Panc1 (cell line): ENCODE measurements at regions not wholly inside any gene's neighbourhood (a gene's known extent, or its start where the extent isn't known, plus 50 kb on each side); places are given as distances from the start of the nearest gene placed in this dataset.

Experiments
- ATAC-seq: fragments of 200-7000 bp; cut with Tn5 transposase; 2 replicates; pipeline ENCODE4 v1.9.1; 2020; ENCODE audit warnings: mild to moderate bottlenecking, moderate library complexity
- BruUV-seq: library from RNA; stranded (reverse); fragments of 400-500 nt; replicated peaks from 2 replicates; lab custom pipeline; 2021; lab: Mats Ljungman, UMichigan
- CTCF ChIA-PET: fragments of 300-600 bp; sonication (Branson Sonifier 250); formaldehyde crosslinking; loops from one replicate; lab custom pipeline; 2022; ENCODE audit warnings: antibody characterized with exemption; lab: Charles Lee
- POLR2A ChIA-PET: fragments of 300-600 bp; sonication (Branson Sonifier 250); formaldehyde crosslinking; loops from one replicate; lab custom pipeline; 2022; ENCODE audit warnings: antibody characterized with exemption; lab: Charles Lee
- DNase-seq: peaks from one replicate; pipeline ENCODE4 v3.0.0-alpha.2; 2010; ENCODE audit warnings: low read depth, low spot score
- H3K27ac ChIP-seq: 2 replicates; pipeline ENCODE4 v1.5.1; 2011; ENCODE audit warnings: mild to moderate bottlenecking, low read length, inconsistent platforms
- H3K27me3 ChIP-seq: fragments of 200-500 bp; sonication (Bioruptor generic); 2 replicates; pipeline ENCODE4 v1.6.0; 2014; ENCODE audit warnings: low read length, inconsistent platforms; ENCODE audit not compliant: control insufficient read depth, insufficient read depth
- H3K36me3 ChIP-seq: fragments of 200-500 bp; sonication (Bioruptor generic); 2 replicates; pipeline ENCODE4 v1.5.1; 2014; ENCODE audit warnings: inconsistent platforms, mild to moderate bottlenecking, low read length, moderate library complexity; ENCODE audit not compliant: control insufficient read depth, insufficient read depth
- H3K4me1 ChIP-seq: 2 replicates; pipeline ENCODE4 v1.5.1; 2011; ENCODE audit warnings: inconsistent platforms, mild to moderate bottlenecking, low read length, moderate library complexity; ENCODE audit not compliant: control insufficient read depth, insufficient read depth
- H3K4me3 ChIP-seq, 2 experiments: 2 replicates each; pipeline ENCODE4 v1.5.1; 2011 to 2012; ENCODE audit warnings: low read depth in 2 of 2, low read length in 2 of 2, mild to moderate bottlenecking in 2 of 2, inconsistent platforms in 1 of 2, moderate library complexity in 1 of 2
- H3K9me3 ChIP-seq: fragments of 200-500 bp; sonication (Bioruptor generic); 2 replicates; pipeline ENCODE4 v1.5.1; 2014; ENCODE audit warnings: low read depth, mild to moderate bottlenecking, inconsistent platforms, low read length, moderate library complexity; ENCODE audit not compliant: control insufficient read depth, insufficient read depth
- CTCF ChIP-seq: fragments of 450-650 bp; IDR thresholded peaks from 2 replicates; pipeline ENCODE4 v1.5.1; 2017; ENCODE audit warnings: mild to moderate bottlenecking
- POLR2AphosphoS5 ChIP-seq: IDR thresholded peaks from 2 replicates; pipeline ENCODE4 v1.6.1; 2012; ENCODE audit warnings: mild to moderate bottlenecking, low read depth, low read length, moderate library complexity
- REST ChIP-seq, 2 experiments: IDR thresholded peaks; 2 replicates each; pipeline ENCODE4 v1.6.1; 2011 to 2012; ENCODE audit warnings: low read depth in 2 of 2, control low read depth in 1 of 2, low read length in 1 of 2, mild to moderate bottlenecking in 1 of 2, moderate library complexity in 1 of 2; ENCODE audit not compliant: insufficient read depth in 1 of 2
- SIN3A ChIP-seq: IDR thresholded peaks from 2 replicates; pipeline ENCODE4 v1.6.1; 2012; ENCODE audit warnings: low read depth, mild to moderate bottlenecking, low read length, moderate library complexity, borderline replicate concordance; ENCODE audit not compliant: insufficient read depth
- TCF7L2 ChIP-seq: IDR thresholded peaks from 2 replicates; pipeline ENCODE4 v1.6.1; 2011; ENCODE audit warnings: mild to moderate bottlenecking, low read depth, low read length, inconsistent platforms
- in situ Hi-C: cut with HindIII; loops from 2 replicates; pipeline ENCODE4 v1.10.0; 2016; ENCODE audit warnings: low sequenced_read_pairs, low pct_unique_long_range_greater_than_20kb
- intact Hi-C: fragments of 100-400 bp; cut with micrococcal nuclease; formaldehyde crosslinking; loops from one replicate; pipeline ENCODE4 v1.10.0; 2022; ENCODE audit not compliant: unreplicated experiment

GRCh38 chr1:117735045-117735992 is 129.5 kb downstream of the TENT5C start:
- intact Hi-C loops = no loop called here
- no peak overlapping the region for H3K27ac ChIP-seq
- POLR2A ChIA-PET = no interaction called here
- no peak for TF ChIP-seq SIN3A
- TF ChIP-seq POLR2AphosphoS5 = no peak
- TF ChIP-seq CTCF = no peak
- TF ChIP-seq REST (IDR thresholded peaks at IDR 0.05; ENCODE audit: insufficient read depth in 1 of 2, low read depth in 2 of 2, low read length in 1 of 2) = no peak
- TF ChIP-seq TCF7L2 = no peak
- in situ Hi-C loops = no loop called here
- ATAC-seq (no peak), DNase-seq (no peak)
- H3K4me1 ChIP-seq = no peaks in the 10 kb centered on the region
- H3K36me3 ChIP-seq = no peaks in the 10 kb centered on the region
- BruUV-seq = no TSS peak
- CTCF ChIA-PET = no interaction called here
- H3K4me3 ChIP-seq = peak overlapping the region in 1 of 2 experiments; percentile 15; a peak in 1 of 4 replicates
- H3K9me3 ChIP-seq = no peaks in the 10 kb centered on the region
- H3K27me3 ChIP-seq = no peaks in the 10 kb centered on the region

- H3K27ac ChIP-seq = no peak overlapping the region
- intact Hi-C loops = no loop called here
- TF ChIP-seq SIN3A (no peak), REST (IDR thresholded peaks at IDR 0.05; ENCODE audit: insufficient read depth in 1 of 2, low read depth in 2 of 2, low read length in 1 of 2) (no peak), TCF7L2 (no peak), CTCF (no peak), POLR2AphosphoS5 (no peak)
- DNase-seq (no peak), ATAC-seq (no peak)
- ChIA-PET CTCF (no interaction called here), POLR2A (no interaction called here)
- H3K4me3 ChIP-seq = no peak overlapping the region
- no peaks in the 10 kb centered on the region for H3K9me3 ChIP-seq
- no peaks in the 10 kb centered on the region for H3K27me3 ChIP-seq
- H3K36me3 ChIP-seq = no peaks in the 10 kb centered on the region
- BruUV-seq = no TSS peak
- H3K4me1 ChIP-seq = no peaks in the 10 kb centered on the region
- in situ Hi-C loops = no loop called here
Observed at GRCh38 chr1:117739504-117739903, 133.7 kb downstream of the TENT5C start.
